HG03159 (cell line): ENCODE measurements at regions not wholly inside any gene's neighbourhood (a gene's known extent, or its start where the extent isn't known, plus 50 kb on each side); places are given as distances from the start of the nearest gene placed in this dataset.

Source experiments
- ATAC-seq: cut with Tn5 transposase; IDR thresholded peaks from one replicate; pipeline ENCODE4 v1.9.1; 2021; ENCODE audit warnings: mild to moderate bottlenecking, moderate library complexity; ENCODE audit not compliant: unreplicated experiment

DNA sequence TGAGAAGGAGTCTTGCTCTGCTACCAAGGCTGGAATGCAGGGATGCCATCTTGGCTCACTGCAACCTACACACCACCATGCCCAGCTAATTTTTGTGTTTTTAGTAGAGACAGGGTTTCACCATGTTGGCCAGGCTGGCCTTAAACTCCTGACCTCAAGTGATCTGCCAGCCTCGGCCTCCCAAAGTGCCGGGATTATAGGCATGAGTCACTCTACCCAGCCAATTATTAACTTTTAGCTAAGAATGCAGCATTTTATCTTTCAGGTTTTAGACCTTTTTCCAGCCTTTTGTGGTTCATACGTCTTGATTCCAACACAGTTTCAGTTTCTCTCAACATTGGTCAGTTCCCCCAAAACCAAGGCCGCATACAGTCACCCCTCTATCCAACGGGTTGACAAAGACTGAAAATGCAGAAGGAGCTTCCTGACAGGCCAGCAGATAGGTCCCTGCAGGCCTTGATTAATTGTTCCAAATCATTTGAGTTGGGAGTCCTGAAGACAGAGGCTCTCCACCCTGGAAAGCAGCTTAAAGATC lies 262.2 kb upstream of the KLHL29 start:
- no peak for ATAC-seq

DNA sequence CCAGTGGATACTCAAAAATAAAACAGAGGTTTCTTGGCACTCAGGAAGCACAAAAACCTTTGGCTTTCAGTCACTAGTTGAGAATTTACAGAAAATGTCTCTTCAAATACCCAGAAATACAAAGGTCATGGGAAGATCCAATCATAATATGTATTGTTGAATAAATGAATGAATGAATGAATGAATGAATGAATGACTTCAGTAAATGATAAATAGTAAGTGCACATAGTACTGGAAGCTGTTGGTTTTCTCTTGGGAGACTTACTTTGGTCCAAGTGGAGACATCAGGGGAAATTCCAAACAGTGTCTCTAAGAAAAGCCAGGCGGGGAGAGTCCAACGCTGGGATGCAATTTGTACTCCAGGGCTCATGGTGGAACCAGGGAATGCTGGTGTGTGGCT lies 261.3 kb upstream of the KLHL29 start:
- ATAC-seq = no peak

- ATAC-seq = no peak
Measured at GRCh38 chr2:23124214-23124750, 260.7 kb upstream of the KLHL29 start.

DNA sequence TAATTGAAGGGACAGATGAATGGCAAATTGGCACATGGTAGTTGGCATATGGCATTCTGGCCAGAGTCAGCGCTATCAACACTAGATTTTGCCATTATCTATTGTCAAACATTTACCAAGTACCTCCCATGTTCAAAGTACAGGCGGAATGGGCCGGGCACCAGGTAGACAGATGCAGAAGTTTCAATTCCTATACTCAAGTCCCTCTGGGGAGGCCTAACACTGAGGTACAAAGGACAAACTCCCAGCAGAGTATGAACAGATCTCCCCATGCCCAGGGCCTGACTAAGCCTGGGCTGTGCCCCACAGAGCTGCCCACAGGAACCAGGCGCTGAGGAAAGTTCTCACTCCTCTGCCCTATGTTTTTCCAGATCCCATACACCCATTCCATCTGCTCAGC lies 257.5 kb upstream of the KLHL29 start:
- ATAC-seq = no peak

DNA sequence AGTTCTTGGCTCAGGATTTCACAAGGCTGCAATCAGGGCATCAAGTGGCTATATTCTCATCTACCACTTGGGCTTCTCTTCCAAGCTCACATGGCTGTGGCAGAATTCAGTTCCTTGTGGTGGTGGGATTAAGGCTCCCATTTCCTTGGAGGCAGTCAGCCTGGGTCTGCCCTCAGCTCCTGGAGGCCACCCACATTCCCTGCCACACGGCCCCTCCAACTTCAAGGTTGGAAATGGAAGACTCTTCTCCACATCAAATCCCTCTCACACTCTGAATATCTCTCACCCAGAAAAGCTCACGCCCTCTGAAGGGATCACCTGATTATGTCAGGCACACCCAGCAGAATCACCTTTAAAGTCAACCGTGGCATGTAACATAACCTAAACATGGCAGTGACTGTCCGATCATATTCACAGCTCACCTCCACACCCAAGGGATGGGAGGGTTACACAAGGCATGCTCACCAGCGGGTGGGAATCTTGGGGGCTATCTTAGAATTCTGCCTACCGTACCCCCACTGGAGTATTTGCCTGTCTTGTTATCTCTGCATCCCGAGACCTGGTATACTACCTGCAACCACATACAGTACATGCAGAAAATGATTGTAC lies 256.2 kb upstream of the KLHL29 start:
- ATAC-seq = no peak

GRCh38 chr2:23131066-23131575 lies 253.9 kb upstream of the KLHL29 start:
- no peak for ATAC-seq

- ATAC-seq = no peak
Measured at GRCh38 chr2:23132000-23132399, 253.0 kb upstream of the KLHL29 start.

DNA sequence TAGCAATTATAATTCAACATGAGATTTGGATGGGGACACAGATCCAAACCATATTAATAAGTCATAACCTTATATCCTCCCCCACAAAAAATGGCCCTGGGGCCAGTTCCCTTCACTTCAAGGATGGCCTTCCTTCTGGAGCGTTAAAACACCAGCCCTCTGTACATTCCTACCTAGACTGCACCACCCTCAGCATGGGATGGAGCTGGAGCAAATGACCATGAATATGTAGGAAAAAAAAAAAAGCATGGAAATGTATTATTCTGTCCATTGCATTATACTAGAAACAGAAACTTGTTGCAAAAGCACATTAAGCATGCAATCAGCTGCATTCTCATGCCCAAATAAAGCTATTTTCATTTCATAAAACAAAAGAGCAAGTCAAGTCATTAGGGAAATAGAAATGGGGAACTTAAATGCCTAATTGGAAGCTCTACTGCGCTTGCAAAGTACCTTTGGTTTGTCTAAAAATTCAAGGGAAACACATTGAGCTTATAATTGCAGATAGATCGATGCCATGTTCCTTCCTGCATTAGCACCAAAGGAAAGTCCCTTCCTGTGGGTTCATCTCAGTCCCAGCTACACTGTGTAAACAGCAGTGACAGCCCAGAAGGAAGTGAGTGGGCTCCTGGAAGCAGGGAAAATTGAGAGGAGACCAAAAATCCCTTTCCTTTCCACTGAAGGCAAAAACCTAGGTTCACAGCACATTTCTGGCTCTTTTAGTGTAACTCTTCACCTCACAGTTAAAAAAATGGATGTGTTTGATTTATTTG lies 252.0 kb upstream of the KLHL29 start:
- no peak for ATAC-seq

GRCh38 chr2:23134726-23135125 lies 250.3 kb upstream of the KLHL29 start:
- ATAC-seq = no peak

DNA sequence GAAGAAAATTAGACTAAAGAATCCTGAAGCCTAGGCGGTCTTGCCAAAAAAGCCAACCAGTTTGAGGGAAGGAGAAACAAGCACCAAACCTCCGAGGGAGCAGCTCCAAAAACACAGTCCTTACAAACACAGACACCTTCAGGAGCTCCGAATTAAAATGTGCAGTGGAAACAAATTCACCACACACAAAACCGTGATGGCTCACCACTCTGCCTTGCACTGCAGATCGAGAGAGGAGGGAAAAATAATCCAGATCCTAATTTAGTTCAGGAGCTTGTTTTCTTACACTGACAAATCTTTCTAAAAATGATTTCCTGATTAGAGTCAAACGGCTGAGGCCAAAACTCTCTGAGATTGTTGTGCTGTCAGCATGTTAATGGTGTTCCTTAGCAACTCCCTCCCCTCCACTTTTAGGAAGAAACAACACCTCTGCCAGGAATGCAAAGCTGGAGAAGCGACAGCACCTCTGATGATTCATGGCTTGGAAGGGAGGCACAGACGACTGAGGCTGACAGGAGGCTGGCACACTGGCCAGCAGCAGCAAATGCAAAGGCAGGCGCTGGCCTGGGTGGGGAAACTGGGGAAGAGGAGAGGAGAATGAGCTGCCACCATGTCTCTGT lies 249.4 kb upstream of the KLHL29 start:
- ATAC-seq = no peak

GRCh38 chr2:23137166-23137565 lies 247.8 kb upstream of the KLHL29 start:
- ATAC-seq = no peak

DNA sequence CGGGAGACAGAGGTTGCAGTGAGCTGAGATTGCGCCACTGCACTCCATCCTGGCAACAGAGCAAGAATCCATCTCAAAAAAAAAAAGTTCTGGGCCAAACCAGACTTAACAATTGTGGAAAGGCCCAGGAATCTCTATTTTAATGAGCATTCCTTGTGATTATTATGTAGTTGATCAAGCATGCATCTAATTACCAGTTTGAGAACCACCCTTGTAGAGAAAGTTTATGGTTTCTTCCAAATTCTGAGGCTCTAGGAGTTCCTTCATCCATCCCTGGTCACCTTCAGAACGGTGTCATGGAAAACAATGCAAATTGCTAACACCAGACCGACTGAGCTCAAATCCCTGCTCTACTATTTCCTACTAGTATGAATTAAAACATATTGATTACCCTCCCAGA lies 246.3 kb upstream of the KLHL29 start:
- ATAC-seq = no peak

DNA sequence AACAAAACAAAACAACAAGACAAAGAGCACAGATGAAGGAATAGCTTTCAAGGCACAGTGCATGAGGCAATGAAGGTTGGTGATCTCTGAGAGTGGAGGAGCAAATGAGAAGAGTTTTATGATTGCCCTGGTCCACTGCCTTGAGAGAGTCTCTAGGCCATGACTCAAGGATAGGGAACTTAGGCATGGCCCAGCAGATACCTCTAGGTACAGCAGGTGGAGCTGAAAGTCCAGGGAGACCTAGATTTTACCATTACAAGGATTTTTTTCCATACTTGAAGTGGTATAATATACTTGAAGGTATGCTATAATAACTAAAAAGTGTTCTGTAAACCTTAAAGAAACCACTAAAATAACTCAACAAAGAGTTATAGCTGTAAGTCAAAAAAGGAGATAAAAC lies 239.5 kb upstream of the KLHL29 start:
- ATAC-seq = no peak

DNA sequence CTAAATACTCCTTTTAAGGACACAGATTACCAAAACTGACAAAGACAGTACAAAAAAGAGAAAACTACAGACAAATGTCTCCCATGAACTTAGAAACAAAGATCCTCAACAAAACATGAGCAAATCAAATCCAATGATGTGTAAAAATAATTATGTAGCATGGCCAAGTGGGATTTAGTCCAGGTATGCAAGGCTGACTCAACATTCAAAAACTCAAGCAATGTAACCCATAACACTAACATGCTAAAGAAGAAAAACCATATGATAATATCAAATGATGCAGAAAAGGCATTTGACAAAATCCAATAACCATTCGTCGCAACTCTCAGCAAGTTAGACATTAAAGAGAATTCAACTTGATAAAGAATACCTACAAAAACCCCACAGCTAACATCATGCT lies 239.0 kb upstream of the KLHL29 start:
- ATAC-seq = no peak

GRCh38 chr2:23148342-23148741 lies 236.6 kb upstream of the KLHL29 start:
- ATAC-seq = no peak

DNA sequence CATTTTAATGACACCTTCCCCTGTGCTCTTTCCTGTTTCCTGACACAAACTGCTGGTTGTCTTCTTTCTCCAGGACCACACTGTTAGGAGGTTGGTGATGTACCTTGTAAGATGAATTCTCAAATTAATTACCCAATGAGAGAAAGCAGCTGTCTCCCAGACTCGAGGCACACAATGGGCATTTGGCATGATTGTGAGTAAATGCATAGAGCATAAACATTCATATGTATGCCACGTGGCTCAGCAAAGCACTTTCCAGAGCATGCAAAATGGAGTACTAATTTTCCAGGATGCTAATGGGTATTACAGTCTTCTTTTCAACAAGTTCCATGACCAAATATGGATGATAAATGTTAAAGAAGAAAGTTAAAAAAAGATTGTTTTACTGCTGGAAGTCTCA lies 235.2 kb upstream of the KLHL29 start:
- ATAC-seq = no peak

DNA sequence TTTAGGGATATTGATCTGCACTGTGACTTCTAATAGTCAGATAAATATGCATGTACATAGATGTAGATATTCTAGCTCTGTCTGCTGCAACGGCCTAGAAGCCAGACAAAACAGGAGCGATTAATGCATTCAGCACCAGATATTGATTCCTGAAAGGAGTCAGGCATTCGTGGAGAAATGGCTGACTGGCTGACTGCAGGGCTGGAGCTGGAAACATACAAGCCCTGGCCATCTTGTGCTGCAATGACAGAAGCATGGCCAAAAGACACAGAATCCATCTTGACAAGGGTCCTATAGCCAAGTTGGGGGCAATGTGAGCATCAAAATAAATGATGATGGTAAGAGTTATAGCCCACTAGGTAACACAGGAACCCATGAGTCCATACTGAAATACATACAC lies 231.5 kb upstream of the KLHL29 start:
- no peak for ATAC-seq

- no peak for ATAC-seq
Measured at GRCh38 chr2:23155022-23155421, 230.0 kb upstream of the KLHL29 start.

DNA sequence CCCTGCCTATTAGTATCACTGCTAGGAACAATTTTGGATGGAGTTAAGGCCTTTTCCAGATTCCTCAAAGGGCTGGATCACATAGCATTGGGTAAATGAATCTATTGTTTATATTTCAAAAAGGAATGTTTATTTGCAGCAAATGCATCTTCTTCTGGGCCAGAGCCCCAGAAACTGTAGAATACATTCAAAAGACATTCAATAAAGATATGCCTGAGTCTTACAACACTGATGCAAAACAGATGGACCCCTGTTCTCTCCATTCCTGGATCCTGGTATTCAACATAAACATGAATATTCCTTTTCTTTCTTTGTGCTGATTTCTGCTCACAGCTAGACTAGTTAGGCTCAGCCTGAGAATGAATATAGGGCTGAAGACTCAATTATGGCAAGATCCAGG lies 227.2 kb upstream of the KLHL29 start:
- no peak for ATAC-seq

DNA sequence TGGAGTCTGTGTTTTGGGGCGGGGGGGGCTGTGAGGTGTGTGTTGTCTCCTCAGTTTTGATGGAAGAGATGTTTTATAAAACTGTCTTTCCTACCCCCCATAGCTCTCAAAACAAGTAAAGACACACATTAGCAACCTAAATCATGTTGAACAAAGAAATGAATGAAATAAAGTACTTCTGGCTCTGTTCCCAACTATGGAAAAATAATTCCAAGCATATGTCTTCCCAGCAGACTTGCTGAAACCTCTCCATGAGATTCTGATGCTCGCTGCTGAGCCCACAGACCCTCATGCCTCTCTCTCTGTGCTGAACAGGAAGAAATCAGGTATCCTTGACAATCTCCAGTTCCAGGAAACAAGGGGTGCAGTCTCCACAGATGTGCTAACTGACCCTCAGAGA lies 226.7 kb upstream of the KLHL29 start:
- ATAC-seq = no peak

- ATAC-seq = no peak
Measured at GRCh38 chr2:23159746-23160405, 225.1 kb upstream of the KLHL29 start.
